ENCODE measurements at regions not wholly inside any gene's neighbourhood (a gene's known extent, or its start where the extent isn't known, plus 50 kb on each side); places are given as distances from the start of the nearest gene placed in this dataset.

DNA sequence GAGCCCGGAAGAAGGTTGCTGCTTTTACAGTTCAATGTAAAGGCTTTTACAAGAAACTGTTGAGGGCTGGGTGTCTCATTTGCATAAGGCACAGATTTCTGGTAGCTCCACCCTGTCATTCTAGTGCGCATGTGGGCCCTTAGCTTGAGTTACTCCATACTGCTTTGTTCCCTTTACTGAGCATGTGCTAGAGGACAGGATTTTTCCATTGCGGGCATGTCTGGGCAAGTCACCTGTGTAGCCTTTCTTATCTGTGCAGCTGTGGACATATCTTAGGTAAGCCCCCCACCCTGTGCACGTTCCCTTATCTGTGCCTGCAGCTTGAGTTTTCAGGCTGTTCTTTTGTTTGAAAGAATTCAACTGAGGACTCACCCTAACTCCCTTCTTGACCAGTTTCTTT, 56.2 kb upstream of the ARHGAP5 start (continued):
- TF ChIP-seq FOSL1 (IDR thresholded peaks at IDR 0.05; ENCODE audit: insufficient read depth, low read depth, low read length) (no peak), RNF2 (IDR thresholded peaks at IDR 0.05; ENCODE audit: borderline replicate concordance, low read depth, low read length, missing control alignments, poor library complexity, severe bottlenecking) (no peak), ZNF274 (IDR thresholded peaks at IDR 0.05; ENCODE audit: borderline replicate concordance, extremely low read depth, low read length) (no peak)
- TF ChIP-seq, protein P1, sequence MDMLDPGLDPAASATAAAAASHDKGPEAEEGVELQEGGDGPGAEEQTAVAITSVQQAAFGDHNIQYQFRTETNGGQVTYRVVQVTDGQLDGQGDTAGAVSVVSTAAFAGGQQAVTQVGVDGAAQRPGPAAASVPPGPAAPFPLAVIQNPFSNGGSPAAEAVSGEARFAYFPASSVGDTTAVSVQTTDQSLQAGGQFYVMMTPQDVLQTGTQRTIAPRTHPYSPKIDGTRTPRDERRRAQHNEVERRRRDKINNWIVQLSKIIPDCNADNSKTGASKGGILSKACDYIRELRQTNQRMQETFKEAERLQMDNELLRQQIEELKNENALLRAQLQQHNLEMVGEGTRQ (IDR thresholded peaks at IDR 0.05; ENCODE audit: low read length), result no peak

Data from H1 (cell line).